ENCODE measurements at regions not wholly inside any gene's neighbourhood (a gene's known extent, or its start where the extent isn't known, plus 50 kb on each side); places are given as distances from the start of the nearest gene placed in this dataset.

GRCh38 chr3:107897471-107898061 is 193.3 kb downstream of the CD47 start:
- DNase-seq (ENCODE audit: low spot score): no peak

DNA sequence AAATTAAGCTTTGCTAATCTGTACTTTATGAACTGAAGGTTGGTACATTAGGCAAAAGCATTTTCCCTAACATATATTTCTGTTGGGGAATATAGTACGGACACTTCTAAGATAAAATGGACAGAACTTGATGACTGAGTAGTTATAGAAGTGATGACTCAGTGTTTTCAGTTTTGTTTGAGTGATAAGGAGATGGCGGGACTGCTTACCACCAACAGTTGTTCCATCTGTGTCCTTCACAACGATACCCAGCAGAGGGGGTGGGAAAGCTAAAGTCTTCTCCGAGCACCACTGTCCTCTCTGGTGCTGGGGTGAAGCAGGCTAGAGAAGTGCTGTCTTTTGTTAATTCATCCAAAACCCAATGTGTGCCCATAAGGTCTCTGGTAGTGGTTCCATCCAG is 195.8 kb downstream of the CD47 start:
- DNase-seq (ENCODE audit: low spot score): no peak

DNA sequence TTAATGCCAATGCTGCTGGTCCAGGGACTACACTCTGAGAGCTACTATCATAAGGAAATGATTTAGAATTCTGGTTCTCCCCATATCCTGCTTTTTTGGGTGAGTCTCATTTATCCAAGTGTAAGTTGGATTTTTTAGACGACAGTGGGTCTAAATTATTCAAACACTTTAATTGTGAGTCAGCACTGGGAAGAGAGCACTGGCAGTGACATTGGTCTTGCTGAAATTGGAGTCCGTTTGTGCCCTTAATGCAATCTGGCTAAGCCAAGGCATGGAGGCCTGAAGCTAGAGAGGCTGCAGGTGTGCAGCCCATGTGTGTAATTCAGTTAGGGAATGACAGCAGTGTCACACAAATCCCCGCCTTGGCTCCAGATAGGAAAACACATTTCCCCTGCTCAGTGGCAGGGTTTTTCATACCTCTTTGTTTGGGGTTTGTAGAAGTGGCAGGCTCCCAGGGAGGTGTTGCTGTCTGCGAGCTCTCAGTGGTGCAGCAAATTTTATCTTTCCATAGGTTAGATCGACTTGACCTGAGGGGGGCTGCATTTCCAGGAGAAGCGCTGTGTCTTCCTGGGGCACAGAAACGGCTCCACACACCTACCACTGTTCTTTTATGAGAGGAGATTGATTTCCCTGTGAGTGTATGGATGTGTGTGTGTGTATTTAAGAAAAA is 197.7 kb downstream of the CD47 start:
- no peak for DNase-seq (ENCODE audit: low spot score)

GRCh38 chr3:107884719-107885460 is 205.9 kb downstream of the CD47 start:
- peak; percentile 45 for DNase-seq (ENCODE audit: low spot score)

GRCh38 chr3:107884028-107884427 is 206.8 kb downstream of the CD47 start:
- no peak for DNase-seq (ENCODE audit: low spot score)

- DNase-seq (ENCODE audit: low spot score): no peak
Measured at GRCh38 chr3:107882881-107883280, 207.9 kb downstream of the CD47 start.

DNA sequence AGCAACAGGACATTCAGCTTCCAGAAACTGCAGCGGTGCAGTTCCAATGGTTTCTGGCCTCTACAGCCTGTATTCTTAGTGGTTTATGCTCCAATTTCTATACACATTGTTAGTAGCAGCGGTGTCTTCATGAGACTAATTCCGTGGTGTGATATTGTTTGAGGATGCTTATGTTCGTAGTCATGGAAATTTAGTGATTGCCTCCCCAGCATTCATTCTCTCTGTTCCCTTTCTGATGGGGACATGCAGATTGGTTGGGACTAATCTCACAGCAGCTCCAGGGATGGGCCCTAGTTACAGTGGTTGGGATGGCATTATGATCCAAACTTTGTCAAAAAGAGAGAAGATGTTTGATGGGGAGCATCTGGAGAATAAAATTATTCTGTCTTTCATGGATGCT is 208.6 kb downstream of the CD47 start:
- no peak for DNase-seq (ENCODE audit: low spot score)

GRCh38 chr3:107881509-107881908 is 209.3 kb downstream of the CD47 start:
- DNase-seq (ENCODE audit: low spot score): no peak

GRCh38 chr3:107880702-107881101 is 210.1 kb downstream of the CD47 start:
- DNase-seq (ENCODE audit: low spot score): no peak

- no peak for DNase-seq (ENCODE audit: low spot score)
Measured at GRCh38 chr3:107877936-107878335, 212.9 kb downstream of the CD47 start.

- no peak for DNase-seq (ENCODE audit: low spot score)
Measured at GRCh38 chr3:107870943-107871638, 219.7 kb downstream of the CD47 start.

DNA sequence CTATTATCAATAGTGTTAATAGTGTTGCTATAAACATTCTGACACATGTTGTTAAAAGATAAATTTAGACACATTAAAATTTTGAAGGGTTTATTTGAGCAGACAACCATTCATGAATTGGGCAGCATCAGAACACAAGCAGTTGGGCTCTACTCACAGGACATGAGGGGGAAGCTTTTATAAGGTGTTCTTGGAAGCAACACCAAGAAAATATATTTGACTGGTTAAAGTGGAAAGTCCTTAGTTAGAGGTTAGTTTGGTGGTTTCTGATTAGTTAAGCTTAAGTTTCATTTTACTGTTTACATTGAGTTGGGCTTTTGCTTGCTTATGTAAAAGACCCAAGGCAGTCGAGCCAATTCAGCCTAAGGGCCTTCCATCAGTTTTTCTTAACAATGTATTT is 220.7 kb downstream of the CD47 start:
- no peak for DNase-seq (ENCODE audit: low spot score)

DNA sequence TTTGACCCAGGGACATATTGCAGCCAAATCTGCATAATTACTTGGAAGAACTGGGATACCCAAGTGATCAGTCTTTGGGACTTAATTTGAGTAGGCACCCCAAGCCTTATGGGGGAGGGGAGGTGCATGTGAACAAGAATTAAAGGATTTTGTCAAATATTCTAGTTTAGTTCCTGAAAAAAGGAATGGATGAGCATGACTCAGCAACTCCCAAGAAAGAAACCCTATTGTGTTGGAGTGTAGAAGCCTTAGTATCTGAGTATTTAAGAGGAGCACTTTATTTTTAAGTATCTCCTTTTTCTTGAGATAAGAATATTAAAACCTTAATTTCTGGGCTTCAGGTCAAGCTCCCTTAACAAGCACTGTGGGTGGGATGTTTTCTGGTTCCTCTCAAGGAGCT is 222.4 kb downstream of the CD47 start:
- DNase-seq (ENCODE audit: low spot score): no peak

GRCh38 chr3:107861904-107862303 is 228.9 kb downstream of the CD47 start:
- no peak for DNase-seq (ENCODE audit: low spot score)

DNA sequence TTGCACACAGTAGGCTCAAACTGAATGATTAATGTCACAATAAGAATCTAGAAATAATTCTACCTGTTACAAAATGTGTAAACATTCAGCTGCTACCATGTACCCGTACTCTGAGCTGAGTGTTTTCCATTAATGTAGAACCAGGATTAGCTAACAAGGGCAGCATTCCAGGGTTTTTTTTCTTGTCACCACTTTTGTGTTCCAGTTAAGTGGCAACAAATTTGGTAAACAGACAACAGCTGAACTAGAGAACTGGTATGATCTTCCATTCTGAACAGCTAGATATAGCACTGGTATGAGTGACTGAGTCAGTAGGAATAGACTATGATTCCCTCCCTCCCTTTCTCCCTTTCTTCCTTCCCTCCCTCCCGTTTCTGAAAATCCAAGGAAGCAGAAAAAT is 229.4 kb downstream of the CD47 start:
- no peak for DNase-seq (ENCODE audit: low spot score)
